Ovary (tissue), 3 donors: ENCODE measurements at regions not wholly inside any gene's neighbourhood (a gene's known extent, or its start where the extent isn't known, plus 50 kb on each side); places are given as distances from the start of the nearest gene placed in this dataset.

Experiments
- EP300 ChIP-seq: sonication (generic); formaldehyde crosslinking; IDR thresholded peaks from one replicate; pipeline ENCODE4 v1.6.1; 2017; ENCODE audit warnings: antibody characterized with exemption
- POLR2A ChIP-seq: fragments of 450-650 bp; IDR thresholded peaks from one replicate; pipeline ENCODE4 v1.6.1; 2017; ENCODE audit warnings: antibody characterized with exemption, mild to moderate bottlenecking, moderate library complexity
- TF ChIP-seq, protein P1 (sequence below), 3 donors: fragments of 450-650 bp in 2 of 3; fragments of 200-600 bp in 1 of 3; IDR thresholded peaks; one replicate each; pipeline versions ENCODE4 v1.5.1 to v1.8.0; 2016 to 2022; ENCODE audit warnings: antibody characterized with exemption in 3 of 3, mild to moderate bottlenecking in 1 of 3
- donor health status: DM: no; HTN: no; CAD: no.

GRCh38 chr13:78029901-78030300, 111.3 kb upstream of the EDNRB start:
- no peak for TF ChIP-seq POLR2A
- TF ChIP-seq, protein P1, sequence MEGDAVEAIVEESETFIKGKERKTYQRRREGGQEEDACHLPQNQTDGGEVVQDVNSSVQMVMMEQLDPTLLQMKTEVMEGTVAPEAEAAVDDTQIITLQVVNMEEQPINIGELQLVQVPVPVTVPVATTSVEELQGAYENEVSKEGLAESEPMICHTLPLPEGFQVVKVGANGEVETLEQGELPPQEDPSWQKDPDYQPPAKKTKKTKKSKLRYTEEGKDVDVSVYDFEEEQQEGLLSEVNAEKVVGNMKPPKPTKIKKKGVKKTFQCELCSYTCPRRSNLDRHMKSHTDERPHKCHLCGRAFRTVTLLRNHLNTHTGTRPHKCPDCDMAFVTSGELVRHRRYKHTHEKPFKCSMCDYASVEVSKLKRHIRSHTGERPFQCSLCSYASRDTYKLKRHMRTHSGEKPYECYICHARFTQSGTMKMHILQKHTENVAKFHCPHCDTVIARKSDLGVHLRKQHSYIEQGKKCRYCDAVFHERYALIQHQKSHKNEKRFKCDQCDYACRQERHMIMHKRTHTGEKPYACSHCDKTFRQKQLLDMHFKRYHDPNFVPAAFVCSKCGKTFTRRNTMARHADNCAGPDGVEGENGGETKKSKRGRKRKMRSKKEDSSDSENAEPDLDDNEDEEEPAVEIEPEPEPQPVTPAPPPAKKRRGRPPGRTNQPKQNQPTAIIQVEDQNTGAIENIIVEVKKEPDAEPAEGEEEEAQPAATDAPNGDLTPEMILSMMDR (IDR thresholded peaks at IDR 0.05) = no peak
- TF ChIP-seq EP300 = no peak
